Stomach smooth muscle (tissue), 2 donors: ENCODE measurements at regions not wholly inside any gene's neighbourhood (a gene's known extent, or its start where the extent isn't known, plus 50 kb on each side); places are given as distances from the start of the nearest gene placed in this dataset.
"Not testable (repeated sequence)": the region's sequence is repeated elsewhere in the genome, so short reads cannot be mapped to it uniquely, and the experiment has no call there.

Source experiments
- H3K27ac ChIP-seq: one replicate; pipeline ENCODE4 v1.7.0; 2013; ENCODE audit warnings: mild to moderate bottlenecking, low read length, inconsistent platforms
- H3K27me3 ChIP-seq, 2 donors: one replicate each; pipeline ENCODE4 v1.7.0; 2013; ENCODE audit warnings: low read length in 2 of 2; ENCODE audit not compliant: insufficient read depth in 2 of 2, control insufficient read depth in 1 of 2
- H3K36me3 ChIP-seq, 2 donors: one replicate each; pipeline ENCODE4 v1.7.0; 2013; ENCODE audit warnings: low read length in 2 of 2; ENCODE audit not compliant: control insufficient read depth in 2 of 2, insufficient read depth in 2 of 2
- H3K4me1 ChIP-seq: one replicate; pipeline ENCODE4 v1.7.0; 2013; ENCODE audit warnings: low read length; ENCODE audit not compliant: control insufficient read depth, insufficient read depth
- H3K4me3 ChIP-seq, 2 donors: one replicate each; pipeline ENCODE4 v1.7.0; 2013; ENCODE audit warnings: low read length in 2 of 2
- H3K9ac ChIP-seq, 2 donors: one replicate each; pipeline ENCODE4 v1.7.0; 2013; ENCODE audit warnings: low read length in 2 of 2, mild to moderate bottlenecking in 1 of 2
- H3K9me3 ChIP-seq, 2 donors: one replicate each; pipeline ENCODE4 v1.7.0; 2013; ENCODE audit warnings: low read length in 2 of 2; ENCODE audit not compliant: control insufficient read depth in 2 of 2
- donor health status: healthy.
- donor health status: Pancreatic carcinoma.

GRCh38 chr6:19399406-19399805 is 437.8 kb upstream of the ID4 start:
- H3K9me3 ChIP-seq, result peaks cover under 1 to 2% of the 10 kb centered on the region in 2 donors
- H3K36me3 ChIP-seq, result no peaks in the 10 kb centered on the region
- H3K9ac ChIP-seq, result peak overlapping the region in 1 of 2 donors; percentile 29
- H3K4me1 ChIP-seq, result no peaks in the 10 kb centered on the region
- peak overlapping the region; percentile 49 for H3K27ac ChIP-seq
- H3K27me3 ChIP-seq, result no peaks in the 10 kb centered on the region
- no peak overlapping the region for H3K4me3 ChIP-seq

GRCh38 chr6:19404884-19405283 is 432.3 kb upstream of the ID4 start:
- peaks cover 6 to 15% of the 10 kb centered on the region in 2 donors for H3K9me3 ChIP-seq
- not testable (repeated sequence) for H3K9ac ChIP-seq, H3K36me3 ChIP-seq, H3K4me1 ChIP-seq, H3K4me3 ChIP-seq, H3K27me3 ChIP-seq, H3K27ac ChIP-seq

DNA sequence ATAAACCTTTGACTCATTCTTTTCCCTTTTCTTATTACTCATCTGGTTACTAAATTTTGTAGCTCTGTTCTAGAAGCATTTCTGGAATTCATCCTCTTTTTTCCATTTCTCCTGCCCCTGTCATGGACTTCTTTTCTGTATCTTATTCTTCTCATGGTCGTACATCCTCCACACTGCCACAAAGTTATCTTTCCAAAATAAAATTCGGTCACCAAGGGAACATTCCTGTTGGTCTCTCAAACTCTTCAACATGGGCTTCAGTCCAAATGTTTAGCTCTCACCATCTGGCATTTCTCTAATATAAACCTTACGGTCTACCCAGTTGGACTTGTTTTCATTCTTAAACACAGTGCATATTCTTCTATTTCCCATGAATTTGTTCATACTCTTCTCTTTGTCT is 428.8 kb upstream of the ID4 start:
- Histone ChIP-seq H3K9me3 (peaks cover 6 to 15% of the 10 kb centered on the region in 2 donors), H3K4me1 (peaks cover 2% of the 10 kb centered on the region), H3K36me3 (no peaks in the 10 kb centered on the region), H3K27me3 (no peaks in the 10 kb centered on the region), H3K4me3 (peak overlapping the region in 1 of 2 donors; percentile 2), H3K9ac (no peak overlapping the region), H3K27ac (peak overlapping the region; percentile 1)

DNA sequence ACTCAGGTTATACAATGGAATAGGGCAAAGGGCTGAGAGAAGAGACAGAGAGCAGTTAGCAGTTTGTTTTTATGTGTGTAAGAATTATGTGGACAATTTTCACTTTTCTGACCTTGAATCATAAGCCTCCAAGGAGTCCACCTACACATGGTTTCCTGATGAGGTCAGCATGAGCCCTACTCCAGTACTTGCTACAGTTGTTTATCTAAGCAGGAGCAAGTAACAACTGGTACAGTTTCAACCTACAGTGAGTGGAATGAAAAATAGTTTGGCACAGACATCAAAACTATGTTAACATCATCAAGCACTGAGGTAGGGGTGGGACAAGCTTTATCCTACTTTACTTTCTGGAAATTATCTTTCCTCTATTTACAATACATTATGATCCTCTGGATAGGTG is 426.7 kb upstream of the ID4 start:
- Histone ChIP-seq H3K36me3 (no peaks in the 10 kb centered on the region), H3K27ac (no peak overlapping the region), H3K4me1 (peaks cover 2% of the 10 kb centered on the region), H3K4me3 (no peak overlapping the region), H3K9me3 (peaks cover 2 to 3% of the 10 kb centered on the region in 2 donors), H3K9ac (no peak overlapping the region), H3K27me3 (no peaks in the 10 kb centered on the region)

GRCh38 chr6:19413323-19413722 is 423.8 kb upstream of the ID4 start:
- H3K4me3 ChIP-seq, result no peak overlapping the region
- no peaks in the 10 kb centered on the region for H3K4me1 ChIP-seq
- H3K27me3 ChIP-seq, result no peaks in the 10 kb centered on the region
- no peak overlapping the region for H3K9ac ChIP-seq
- no peak overlapping the region for H3K27ac ChIP-seq
- no peaks in the 10 kb centered on the region for H3K36me3 ChIP-seq
- H3K9me3 ChIP-seq, result peaks cover 0 to 6% of the 10 kb centered on the region in 2 donors

GRCh38 chr6:19415605-19416326 is 421.4 kb upstream of the ID4 start:
- no peaks in the 10 kb centered on the region for H3K36me3 ChIP-seq
- no peak overlapping the region for H3K4me3 ChIP-seq
- peaks cover 0 to 6% of the 10 kb centered on the region in 2 donors for H3K9me3 ChIP-seq
- no peak overlapping the region for H3K27ac ChIP-seq
- no peak overlapping the region for H3K9ac ChIP-seq
- no peaks in the 10 kb centered on the region for H3K4me1 ChIP-seq
- no peaks in the 10 kb centered on the region for H3K27me3 ChIP-seq

DNA sequence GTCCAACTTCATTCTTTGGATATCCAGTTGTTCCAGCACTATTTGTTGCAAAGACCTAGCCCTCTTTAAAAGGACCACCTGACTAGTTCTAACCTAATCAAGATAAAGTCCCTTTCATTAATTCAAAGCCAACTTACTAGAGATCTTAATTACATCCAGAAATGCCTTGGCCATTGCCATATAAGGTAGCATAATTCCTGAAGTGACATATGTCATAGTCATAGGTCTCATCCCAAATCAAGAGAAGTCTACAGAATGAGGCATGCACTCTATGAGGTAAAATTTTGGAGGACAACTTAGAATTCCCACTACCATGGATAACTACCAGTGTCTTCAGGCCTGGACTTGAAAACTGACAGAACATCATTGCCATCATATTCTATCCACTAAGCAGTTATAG is 420.4 kb upstream of the ID4 start:
- no peaks in the 10 kb centered on the region for H3K4me1 ChIP-seq
- no peaks in the 10 kb centered on the region for H3K27me3 ChIP-seq
- peaks cover 0 to 6% of the 10 kb centered on the region in 2 donors for H3K9me3 ChIP-seq
- no peak overlapping the region for H3K9ac ChIP-seq
- no peak overlapping the region for H3K27ac ChIP-seq
- H3K36me3 ChIP-seq, result no peaks in the 10 kb centered on the region
- no peak overlapping the region for H3K4me3 ChIP-seq

DNA sequence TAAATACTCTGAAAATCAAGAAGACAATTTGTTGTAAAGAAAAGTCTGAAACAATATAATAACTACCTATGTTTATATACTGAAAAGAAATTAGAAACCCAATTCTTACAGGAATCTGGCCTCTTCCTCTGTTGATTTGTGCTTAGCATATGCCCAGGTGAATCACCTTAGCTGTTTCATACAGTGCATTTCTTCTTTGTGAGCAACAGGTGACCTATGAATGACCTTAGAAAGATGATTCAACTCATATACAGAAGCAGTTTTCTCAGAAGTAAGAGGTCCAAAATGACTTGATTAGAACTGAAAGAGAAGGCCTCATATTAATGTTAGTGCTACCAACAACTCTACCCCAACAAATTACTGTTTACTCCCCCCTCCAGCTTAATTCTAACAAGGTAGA is 419.5 kb upstream of the ID4 start:
- Histone ChIP-seq H3K9me3 (peaks cover 0 to 6% of the 10 kb centered on the region in 2 donors), H3K4me3 (no peak overlapping the region), H3K27ac (no peak overlapping the region), H3K27me3 (no peaks in the 10 kb centered on the region), H3K9ac (no peak overlapping the region), H3K36me3 (no peaks in the 10 kb centered on the region), H3K4me1 (no peaks in the 10 kb centered on the region)

DNA sequence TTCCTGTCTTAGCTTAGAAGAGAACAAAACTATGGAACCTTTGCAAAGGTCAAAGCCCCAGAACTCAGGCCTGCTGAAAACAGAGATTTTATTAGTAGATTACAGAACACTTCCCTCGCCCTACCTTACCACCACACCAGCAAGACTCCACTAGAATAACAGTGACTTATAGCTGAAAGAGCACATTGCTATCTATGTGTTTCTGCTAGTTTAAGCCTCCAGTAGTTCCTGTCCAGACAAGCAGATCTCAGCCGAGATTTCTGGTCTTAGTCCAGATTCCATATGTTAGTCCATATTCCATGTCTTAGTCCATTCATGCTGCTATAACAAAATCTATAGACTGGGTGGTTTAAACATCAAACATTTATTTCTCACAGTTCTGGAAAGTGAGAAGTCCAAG is 412.3 kb upstream of the ID4 start:
- no peaks in the 10 kb centered on the region for H3K9me3 ChIP-seq
- no peak overlapping the region for H3K9ac ChIP-seq
- H3K27me3 ChIP-seq, result no peaks in the 10 kb centered on the region
- H3K27ac ChIP-seq, result no peak overlapping the region
- no peak overlapping the region for H3K4me3 ChIP-seq
- no peaks in the 10 kb centered on the region for H3K36me3 ChIP-seq
- H3K4me1 ChIP-seq, result no peaks in the 10 kb centered on the region

- Histone ChIP-seq H3K9me3 (no peaks in the 10 kb centered on the region), H3K4me3 (no peak overlapping the region), H3K27ac (no peak overlapping the region), H3K9ac (no peak overlapping the region), H3K4me1 (no peaks in the 10 kb centered on the region), H3K27me3 (no peaks in the 10 kb centered on the region), H3K36me3 (no peaks in the 10 kb centered on the region)
Measured at GRCh38 chr6:19427548-19427947, 409.6 kb upstream of the ID4 start.

- H3K36me3 ChIP-seq, result no peaks in the 10 kb centered on the region
- peak overlapping the region in 1 of 2 donors; percentile 43 for H3K4me3 ChIP-seq
- no peaks in the 10 kb centered on the region for H3K9me3 ChIP-seq
- no peaks in the 10 kb centered on the region for H3K27me3 ChIP-seq
- no peaks in the 10 kb centered on the region for H3K4me1 ChIP-seq
- peak overlapping the region in 1 of 2 donors; percentile 9 for H3K9ac ChIP-seq
- H3K27ac ChIP-seq, result no peak overlapping the region
Measured at GRCh38 chr6:19432966-19433498, 404.1 kb upstream of the ID4 start.
